Mucosa of rectum (tissue), 2 donors: ENCODE measurements at regions not wholly inside any gene's neighbourhood (a gene's known extent, or its start where the extent isn't known, plus 50 kb on each side); places are given as distances from the start of the nearest gene placed in this dataset.
"Not testable (repeated sequence)": the region's sequence is repeated elsewhere in the genome, so short reads cannot be mapped to it uniquely, and the experiment has no call there.

Experiments
- H3K27ac ChIP-seq, 2 donors: one replicate each; pipeline ENCODE4 v1.7.0; 2013; ENCODE audit warnings: inconsistent platforms in 2 of 2, low read depth in 2 of 2, low read length in 2 of 2
- H3K27me3 ChIP-seq, 2 donors: one replicate each; pipeline ENCODE4 v1.7.0; 2013; ENCODE audit warnings: low read length in 2 of 2; ENCODE audit not compliant: control insufficient read depth in 2 of 2, insufficient read depth in 2 of 2
- H3K36me3 ChIP-seq, 2 donors: one replicate each; pipeline ENCODE4 v1.7.0; 2013; ENCODE audit warnings: low read length in 2 of 2; ENCODE audit not compliant: control insufficient read depth in 2 of 2, insufficient read depth in 2 of 2
- H3K4me1 ChIP-seq, 2 donors: one replicate each; pipeline ENCODE4 v1.7.0; 2013; ENCODE audit warnings: low read length in 2 of 2, mild to moderate bottlenecking in 1 of 2; ENCODE audit not compliant: control insufficient read depth in 2 of 2, insufficient read depth in 2 of 2
- H3K4me3 ChIP-seq, 2 donors: one replicate each; pipeline ENCODE4 v1.7.0; 2013; ENCODE audit warnings: low read length in 2 of 2
- H3K9ac ChIP-seq, 2 donors: one replicate each; pipeline ENCODE4 v1.7.0; 2013; ENCODE audit warnings: low read length in 2 of 2, low read depth in 1 of 2, mild to moderate bottlenecking in 1 of 2
- H3K9me3 ChIP-seq, 2 donors: one replicate each; pipeline ENCODE4 v1.7.0; 2013; ENCODE audit warnings: low read length in 2 of 2; ENCODE audit not compliant: control insufficient read depth in 2 of 2
- donor health status: healthy.
- donor health status: Normal muscosa, but diverticular disease.

GRCh38 chr11:64428693-64429092, 69.7 kb downstream of the RPS6KA4 start:
- Histone ChIP-seq H3K27ac (no peak overlapping the region), H3K4me3 (no peak overlapping the region), H3K9ac (no peak overlapping the region), H3K36me3 (no peaks in the 10 kb centered on the region), H3K4me1 (no peaks in the 10 kb centered on the region), H3K27me3 (no peaks in the 10 kb centered on the region), H3K9me3 (peaks cover 0 to 2% of the 10 kb centered on the region in 2 donors)

- no peaks in the 10 kb centered on the region for H3K36me3 ChIP-seq
- H3K9ac ChIP-seq = no peak overlapping the region
- H3K4me1 ChIP-seq = no peaks in the 10 kb centered on the region
- no peak overlapping the region for H3K27ac ChIP-seq
- no peak overlapping the region for H3K4me3 ChIP-seq
- H3K9me3 ChIP-seq = peaks cover 0 to 2% of the 10 kb centered on the region in 2 donors
- peaks cover 0 to 2% of the 10 kb centered on the region in 2 donors for H3K27me3 ChIP-seq
Measured at GRCh38 chr11:64429970-64430369, 71.0 kb downstream of the RPS6KA4 start.

GRCh38 chr11:64430645-64431044, 71.7 kb downstream of the RPS6KA4 start:
- no peak overlapping the region for H3K4me3 ChIP-seq
- H3K27me3 ChIP-seq = peaks cover 2 to 4% of the 10 kb centered on the region in 2 donors
- H3K4me1 ChIP-seq = no peaks in the 10 kb centered on the region
- peaks cover 0 to 2% of the 10 kb centered on the region in 2 donors for H3K9me3 ChIP-seq
- H3K27ac ChIP-seq = no peak overlapping the region
- no peaks in the 10 kb centered on the region for H3K36me3 ChIP-seq
- H3K9ac ChIP-seq = no peak overlapping the region

GRCh38 chr11:64436000-64436399, 77.0 kb downstream of the RPS6KA4 start:
- Histone ChIP-seq H3K9me3 (peaks cover 0 to 2% of the 10 kb centered on the region in 2 donors), H3K27me3 (peaks cover 6 to 7% of the 10 kb centered on the region in 2 donors), H3K9ac (no peak overlapping the region), H3K4me3 (no peak overlapping the region), H3K4me1 (no peaks in the 10 kb centered on the region), H3K27ac (no peak overlapping the region), H3K36me3 (no peaks in the 10 kb centered on the region)

- Histone ChIP-seq H3K9ac (no peak overlapping the region), H3K4me3 (no peak overlapping the region), H3K27me3 (peaks cover 6 to 10% of the 10 kb centered on the region in 2 donors), H3K9me3 (no peaks in the 10 kb centered on the region), H3K36me3 (no peaks in the 10 kb centered on the region), H3K4me1 (no peaks in the 10 kb centered on the region), H3K27ac (no peak overlapping the region)
Measured at GRCh38 chr11:64437426-64437825, 78.5 kb downstream of the RPS6KA4 start.

GRCh38 chr11:64438986-64439771, 80.2 kb downstream of the RPS6KA4 start:
- Histone ChIP-seq H3K9me3 (no peaks in the 10 kb centered on the region), H3K9ac (no peak overlapping the region), H3K4me1 (no peaks in the 10 kb centered on the region), H3K27ac (no peak overlapping the region), H3K4me3 (no peak overlapping the region), H3K27me3 (peaks cover 6 to 10% of the 10 kb centered on the region in 2 donors), H3K36me3 (no peaks in the 10 kb centered on the region)

- H3K27ac ChIP-seq, H3K4me1 ChIP-seq, H3K36me3 ChIP-seq, H3K9ac ChIP-seq, H3K4me3 ChIP-seq, H3K9me3 ChIP-seq: not testable (repeated sequence)
- H3K27me3 ChIP-seq = peaks cover 4 to 10% of the 10 kb centered on the region in 2 donors
Measured at GRCh38 chr11:64439772-64440491, 81.0 kb downstream of the RPS6KA4 start.

- H3K27me3 ChIP-seq = peaks cover 4 to 6% of the 10 kb centered on the region in 2 donors
- H3K4me3 ChIP-seq = no peak overlapping the region
- H3K9ac ChIP-seq = no peak overlapping the region
- H3K27ac ChIP-seq = no peak overlapping the region
- no peaks in the 10 kb centered on the region for H3K9me3 ChIP-seq
- no peaks in the 10 kb centered on the region for H3K4me1 ChIP-seq
- H3K36me3 ChIP-seq = no peaks in the 10 kb centered on the region
Measured at GRCh38 chr11:64441127-64441526, 82.2 kb downstream of the RPS6KA4 start.

- Histone ChIP-seq H3K36me3 (no peaks in the 10 kb centered on the region), H3K4me1 (peaks cover 0 to under 1% of the 10 kb centered on the region in 2 donors), H3K4me3 (no peak overlapping the region), H3K9me3 (no peaks in the 10 kb centered on the region), H3K9ac (no peak overlapping the region), H3K27me3 (peaks cover 0 to 6% of the 10 kb centered on the region in 2 donors), H3K27ac (no peak overlapping the region)
Measured at GRCh38 chr11:64443001-64443400, 84.0 kb downstream of the RPS6KA4 start.

GRCh38 chr11:64444838-64445441, 86.0 kb downstream of the RPS6KA4 start:
- no peak overlapping the region for H3K4me3 ChIP-seq
- peaks cover 0 to 7% of the 10 kb centered on the region in 2 donors for H3K27me3 ChIP-seq
- no peak overlapping the region for H3K27ac ChIP-seq
- H3K9me3 ChIP-seq = no peaks in the 10 kb centered on the region
- no peaks in the 10 kb centered on the region for H3K36me3 ChIP-seq
- no peak overlapping the region for H3K9ac ChIP-seq
- H3K4me1 ChIP-seq = peaks cover 11 to 16% of the 10 kb centered on the region in 2 donors
